SK-N-MC (cell line): ENCODE measurements at regions not wholly inside any gene's neighbourhood (a gene's known extent, or its start where the extent isn't known, plus 50 kb on each side); places are given as distances from the start of the nearest gene placed in this dataset.

Experiments used
- EZH2 ChIP-seq: fragments of 200-600 bp; sonication (generic); IDR thresholded peaks from one replicate; pipeline ENCODE4 v1.6.1; 2017; ENCODE audit warnings: antibody characterized with exemption
- FOXP2 ChIP-seq: optimal IDR thresholded peaks from 2 replicates; pipeline ENCODE3; 2011; ENCODE audit warnings: mild to moderate bottlenecking, moderate library complexity; ENCODE audit not compliant: insufficient read depth; ENCODE audit errors: extremely low read length, control extremely low read depth
- POLR2AphosphoS5 ChIP-seq: IDR thresholded peaks from 2 replicates; pipeline ENCODE4 v1.6.1; 2012; ENCODE audit warnings: mild to moderate bottlenecking, low read depth, low read length, borderline replicate concordance

- no peak for TF ChIP-seq EZH2
- TF ChIP-seq POLR2AphosphoS5, result no peak
- no peak for TF ChIP-seq FOXP2
Measured at GRCh38 chr4:152244659-152245058, 291.2 kb downstream of the FBXW7 start.
